GM23338 (cell line): ENCODE measurements at regions not wholly inside any gene's neighbourhood (a gene's known extent, or its start where the extent isn't known, plus 50 kb on each side); places are given as distances from the start of the nearest gene placed in this dataset.

Experiments used
- ATAC-seq: fragments of 200-7000 bp; cut with Tn5 transposase; 3 replicates; pipeline ENCODE4 v1.9.1; 2020
- DNase-seq: peaks from one replicate; pipeline ENCODE4 v3.0.0-alpha.2; 2015; ENCODE audit warnings: low spot score
- H2AFZ ChIP-seq: fragments of 200-600 bp; sonication (generic); 2 replicates; pipeline ENCODE4 v1.8.0; 2016; ENCODE audit warnings: antibody characterized with exemption, mild to moderate bottlenecking, moderate library complexity
- H3F3A ChIP-seq: fragments of 200-600 bp; sonication (generic); replicated peaks from 2 replicates; pipeline ENCODE4 v1.8.0; 2017; ENCODE audit warnings: antibody characterized with exemption, mixed run types, low read depth
- H3K27ac ChIP-seq: fragments of 200-600 bp; sonication (generic); 2 replicates; pipeline ENCODE4 v1.6.1; 2016; ENCODE audit warnings: low read depth
- H3K27me3 ChIP-seq: fragments of 200-600 bp; sonication (generic); 2 replicates; pipeline ENCODE4 v1.8.0; 2016; ENCODE audit warnings: mild to moderate bottlenecking, mixed run types, moderate library complexity; ENCODE audit not compliant: insufficient read depth
- H3K36me3 ChIP-seq: fragments of 200-600 bp; sonication (generic); 2 replicates; pipeline ENCODE4 v1.8.0; 2016; ENCODE audit warnings: mild to moderate bottlenecking; ENCODE audit not compliant: insufficient read depth
- H3K4me1 ChIP-seq: fragments of 200-600 bp; sonication (generic); 2 replicates; pipeline ENCODE4 v1.8.0; 2016; ENCODE audit warnings: mild to moderate bottlenecking, moderate library complexity; ENCODE audit not compliant: insufficient read depth
- H3K4me2 ChIP-seq: fragments of 200-600 bp; sonication (generic); 2 replicates; pipeline ENCODE4 v1.7.1; 2017; ENCODE audit warnings: mixed run types
- H3K4me3 ChIP-seq: fragments of 200-600 bp; sonication (generic); 2 replicates; pipeline ENCODE4 v1.6.1; 2016; ENCODE audit warnings: mixed run types
- H3K79me2 ChIP-seq: fragments of 200-600 bp; sonication (generic); replicated peaks from 2 replicates; pipeline ENCODE4 v1.8.0; 2017; ENCODE audit warnings: mild to moderate bottlenecking; ENCODE audit not compliant: insufficient read depth
- H3K9me2 ChIP-seq: fragments of 200-600 bp; sonication (generic); 2 replicates; pipeline ENCODE4 v1.8.0; 2017; ENCODE audit not compliant: insufficient read depth
- H4K20me1 ChIP-seq: fragments of 200-600 bp; sonication (generic); replicated peaks from 2 replicates; pipeline ENCODE4 v1.8.0; 2017; ENCODE audit warnings: mild to moderate bottlenecking; ENCODE audit not compliant: insufficient read depth
- H3K27ac Mint-ChIP-seq: 2 replicates; pipeline ENCODE4 v1.8.0; 2020; ENCODE audit warnings: inconsistent platforms, mild to moderate bottlenecking, moderate library complexity, mixed read lengths
- H3K27me3 Mint-ChIP-seq: 3 replicates; pipeline ENCODE4 v1.8.0; 2022; ENCODE audit warnings: low read depth, mild to moderate bottlenecking, moderate library complexity, mixed read lengths, inconsistent platforms; ENCODE audit not compliant: insufficient read depth, poor library complexity
- H3K36me3 Mint-ChIP-seq: 3 replicates; pipeline ENCODE4 v1.8.0; 2021; ENCODE audit warnings: low read depth, mild to moderate bottlenecking, inconsistent platforms, moderate library complexity, mixed read lengths
- H3K4me1 Mint-ChIP-seq: 3 replicates; pipeline ENCODE4 v1.8.0; 2020; ENCODE audit warnings: mild to moderate bottlenecking, inconsistent platforms, mixed read lengths
- H3K4me3 Mint-ChIP-seq: 3 replicates; pipeline ENCODE4 v1.8.0; 2021; ENCODE audit warnings: moderate library complexity, mild to moderate bottlenecking, inconsistent platforms, mixed read lengths
- H3K9me3 Mint-ChIP-seq: 3 replicates; pipeline ENCODE4 v1.8.0; 2020; ENCODE audit warnings: moderate library complexity, mild to moderate bottlenecking, inconsistent platforms, mixed read lengths
- CREB1 ChIP-seq: fragments of 250-450 bp; sonication (Bioruptor Pico); IDR thresholded peaks from 2 replicates; pipeline ENCODE4 v1.5.0; 2020; ENCODE audit warnings: low read depth, mild to moderate bottlenecking, moderate library complexity
- CTCF ChIP-seq, 2 experiments: fragments of 200-600 bp in 1 of 2; sonication (generic) in 1 of 2; conservative IDR thresholded peaks; 2 replicates each; pipeline versions ENCODE4 v1.5.1 to v1.6.1; 2016 to 2017; ENCODE audit warnings: antibody characterized with exemption in 2 of 2, low read depth in 2 of 2, mild to moderate bottlenecking in 2 of 2, moderate library complexity in 1 of 2
- ETS1 ChIP-seq: IDR thresholded peaks from 2 replicates; pipeline ENCODE4 v1.6.1; 2016; ENCODE audit warnings: antibody characterized with exemption
- EZH2 ChIP-seq: fragments of 200-600 bp; sonication (generic); IDR thresholded peaks from one replicate; pipeline ENCODE4 v1.8.0; 2017; ENCODE audit warnings: antibody characterized with exemption, mild to moderate bottlenecking, low read depth; ENCODE audit not compliant: unreplicated experiment
- EZH2phosphoT487 ChIP-seq: fragments of 200-600 bp; sonication (generic); IDR thresholded peaks from one replicate; pipeline ENCODE4 v1.8.1; 2018; ENCODE audit warnings: antibody characterized with exemption; ENCODE audit not compliant: unreplicated experiment
- JUNB ChIP-seq: IDR thresholded peaks from one replicate; pipeline ENCODE4 v1.6.1; 2016; ENCODE audit warnings: antibody characterized with exemption; ENCODE audit not compliant: unreplicated experiment
- NANOG ChIP-seq: IDR thresholded peaks from 2 replicates; pipeline ENCODE4 v1.6.1; 2016; ENCODE audit warnings: antibody characterized with exemption, borderline replicate concordance
- POLR2AphosphoS5 ChIP-seq: IDR thresholded peaks from 2 replicates; pipeline ENCODE4 v1.6.1; 2016; ENCODE audit warnings: antibody characterized with exemption, low read depth
- REST ChIP-seq: IDR thresholded peaks from one replicate; pipeline ENCODE4 v1.6.1; 2018; ENCODE audit warnings: antibody characterized with exemption; ENCODE audit not compliant: unreplicated experiment
- STAT1 ChIP-seq: IDR thresholded peaks from one replicate; pipeline ENCODE4 v1.6.1; 2016; ENCODE audit warnings: antibody characterized with exemption; ENCODE audit not compliant: unreplicated experiment
- ZNF114 ChIP-seq: fragments of 250-450 bp; sonication (Bioruptor Pico); IDR thresholded peaks from 2 replicates; pipeline ENCODE4 v1.5.0; 2020; ENCODE audit warnings: mild to moderate bottlenecking, moderate library complexity
- ZNF331 ChIP-seq: fragments of 250-450 bp; sonication (Bioruptor Pico); IDR thresholded peaks from 2 replicates; pipeline ENCODE4 v1.5.0; 2020; ENCODE audit warnings: low read depth, mild to moderate bottlenecking, moderate library complexity
- ZNF462 ChIP-seq: fragments of 250-450 bp; sonication (Bioruptor Pico); IDR thresholded peaks from 2 replicates; pipeline ENCODE4 v1.5.0; 2020; ENCODE audit warnings: mild to moderate bottlenecking, moderate library complexity

GRCh38 chr10:118444069-118444468 is 101.9 kb upstream of the FAM204A start:
- Histone ChIP-seq H3F3A (no peaks in the 10 kb centered on the region), H3K79me2 (no peaks in the 10 kb centered on the region), H3K27ac (no peak overlapping the region), H4K20me1 (no peaks in the 10 kb centered on the region), H2AFZ (no peak overlapping the region), H3K4me1 (no peaks in the 10 kb centered on the region), H3K4me2 (no peak overlapping the region), H3K4me3 (no peak overlapping the region), H3K9me2 (no peaks in the 10 kb centered on the region), H3K27me3 (no peaks in the 10 kb centered on the region), H3K36me3 (no peaks in the 10 kb centered on the region)
- no peak for TF ChIP-seq EZH2
- no peak for TF ChIP-seq CTCF (conservative IDR thresholded peaks at IDR 0.05; ENCODE audit: low read depth in 2 of 2)
- TF ChIP-seq CREB1 (CRISPR knock-in tag), result no peak
- no peak for TF ChIP-seq JUNB
- TF ChIP-seq EZH2phosphoT487, result no peak
- no peak for TF ChIP-seq STAT1
- no peak for TF ChIP-seq REST
- no peak for TF ChIP-seq ZNF114 (CRISPR knock-in tag)
- TF ChIP-seq NANOG, result no peak
- no peak for TF ChIP-seq ETS1
- no peak for TF ChIP-seq ZNF462 (CRISPR knock-in tag)
- TF ChIP-seq POLR2AphosphoS5, result no peak
- no peak for TF ChIP-seq ZNF331
- ATAC-seq, result no peak
- Mint-ChIP-seq H3K36me3 (no peaks in the 10 kb centered on the region), H3K4me3 (no peak overlapping the region), H3K9me3 (no peaks in the 10 kb centered on the region), H3K4me1 (no peaks in the 10 kb centered on the region), H3K27me3 (no peaks in the 10 kb centered on the region), H3K27ac (no peak overlapping the region)
- no peak for DNase-seq
